ENCODE measurements at regions not wholly inside any gene's neighbourhood (a gene's known extent, or its start where the extent isn't known, plus 50 kb on each side); places are given as distances from the start of the nearest gene placed in this dataset.

- no peak for TF ChIP-seq NFE2L2 (IDR thresholded peaks at IDR 0.05; ENCODE audit: low read length)
Observed at GRCh38 chr10:63825111-63825510, 303.9 kb downstream of the REEP3 start (continued).

GRCh38 chr10:63825766-63826165, 304.6 kb downstream of the REEP3 start:
- H3K4me2 ChIP-seq (ENCODE audit: low read depth, low read length): no peak overlapping the region
- H4K20me1 ChIP-seq (ENCODE audit: insufficient read depth, low read length): no peaks in the 10 kb centered on the region
- no peak overlapping the region for H3K27ac ChIP-seq (ENCODE audit: extremely low read length, insufficient read depth, low read length)
- no peak overlapping the region for H3K4me3 ChIP-seq (replicated peaks in 1 of 3; ENCODE audit: insufficient read depth in 1 of 3, low read depth in 2 of 3, low read length in 3 of 3)
- in situ Hi-C loops (cut with HindIII; ENCODE audit: extremely low pct_ligation_motif_present, low pct_unique_long_range_greater_than_20kb) (no loop called here), intact Hi-C loops (cut with micrococcal nuclease; ENCODE audit: unreplicated experiment) (no loop called here)
- H3K27me3 ChIP-seq (ENCODE audit: control insufficient read depth in 1 of 2, insufficient read depth in 2 of 2, low read length in 2 of 2): no peaks in the 10 kb centered on the region; a peak in 1 of 5 replicates
- H3K36me3 ChIP-seq (replicated peaks in 1 of 2; ENCODE audit: control insufficient read depth in 1 of 2, insufficient read depth in 2 of 2, low read length in 2 of 2): no peaks in the 10 kb centered on the region
- no peak overlapping the region for H2AFZ ChIP-seq (ENCODE audit: low read length)
- CTCF ChIA-PET (ENCODE audit: low intra/inter-chr PET ratio, low total read pairs): no interaction called here
- 24% methylated on average over 5 of the region's 5 CpGs for WGBS (ENCODE audit: low lambda C conversion rate)
- no peak for FAIRE-seq
- no peak for DNase-seq (ENCODE audit: low spot score)
- TF ChIP-seq ZBTB25 (CRISPR knock-in tag; IDR thresholded peaks at IDR 0.05) (no peak), TP53 (CRISPR knock-in tag; conservative IDR thresholded peaks at IDR 0.05) (no peak), MIER3 (CRISPR knock-in tag; IDR thresholded peaks at IDR 0.05; ENCODE audit: borderline replicate concordance) (no peak), RXRB (CRISPR knock-in tag; IDR thresholded peaks at IDR 0.05; ENCODE audit: borderline replicate concordance) (no peak), ZNF790 (CRISPR knock-in tag; IDR thresholded peaks at IDR 0.05; ENCODE audit: borderline replicate concordance) (no peak), ZNF326 (CRISPR knock-in tag; IDR thresholded peaks at IDR 0.05; ENCODE audit: borderline replicate concordance) (no peak), NCOR1 (IDR thresholded peaks at IDR 0.05; ENCODE audit: borderline replicate concordance, low read length) (no peak), KLF16 (CRISPR knock-in tag; IDR thresholded peaks at IDR 0.05) (no peak), MAZ (IDR thresholded peaks at IDR 0.05; ENCODE audit: borderline replicate concordance, low read depth, low read length) (no peak), MAZ (CRISPR knock-in tag; IDR thresholded peaks at IDR 0.05; ENCODE audit: low read depth) (no peak), ZGPAT (CRISPR knock-in tag; IDR thresholded peaks at IDR 0.05) (no peak), THAP9 (CRISPR knock-in tag; IDR thresholded peaks at IDR 0.05; ENCODE audit: borderline replicate concordance) (no peak), RBM22 (optimal IDR thresholded peaks at IDR 0.05; ENCODE audit: low read length) (no peak), TCF7 (IDR thresholded peaks at IDR 0.05; ENCODE audit: low read depth) (no peak), FOXO1 (CRISPR knock-in tag; IDR thresholded peaks at IDR 0.05) (no peak)
- no peaks in the 10 kb centered on the region for H3K79me2 ChIP-seq (ENCODE audit: insufficient read depth, low read length)
- POLR2A ChIA-PET: no interaction called here
- no peaks in the 10 kb centered on the region for H3K9me3 ChIP-seq (ENCODE audit: low read length)
- BruUV-seq (replicated peaks): no TSS peak
- no peak overlapping the region for H3K9ac ChIP-seq (ENCODE audit: insufficient read depth, low read depth, low read length)
- no peak for ATAC-seq
- no peaks in the 10 kb centered on the region for H3K4me1 ChIP-seq (ENCODE audit: insufficient read depth, low read length)

All from HepG2 (cell line).